HepG2 (cell line): ENCODE measurements at regions not wholly inside any gene's neighbourhood (a gene's known extent, or its start where the extent isn't known, plus 50 kb on each side); places are given as distances from the start of the nearest gene placed in this dataset.

Experiments
- NFIC ChIP-seq: IDR thresholded peaks from 2 replicates; pipeline ENCODE4 v1.6.1; 2012; ENCODE audit warnings: mild to moderate bottlenecking, low read length, inconsistent platforms
- PHB2 ChIP-seq: fragments of 450-650 bp; IDR thresholded peaks from 2 replicates; pipeline ENCODE4 v1.6.1; 2018; ENCODE audit not compliant: partially characterized antibody
- RAD21 ChIP-seq: fragments of 450-650 bp; formaldehyde crosslinking; IDR thresholded peaks from 2 replicates; pipeline ENCODE4 v1.5.0; 2020; ENCODE audit warnings: mild to moderate bottlenecking
- SIN3B ChIP-seq: fragments of 150-350 bp; IDR thresholded peaks from 2 replicates; pipeline ENCODE4 v1.6.1; 2014; ENCODE audit warnings: low read length
- SOX5 ChIP-seq: IDR thresholded peaks from 2 replicates; pipeline ENCODE4 v1.6.1; 2016; ENCODE audit warnings: borderline replicate concordance
- TFE3 ChIP-seq: IDR thresholded peaks from 2 replicates; pipeline ENCODE4 v1.6.1; 2016
- ZNF180 ChIP-seq: sonication (generic); formaldehyde crosslinking; IDR thresholded peaks from 2 replicates; pipeline ENCODE4 v1.4.0; 2020; ENCODE audit warnings: low read depth, missing genetic modification reagents, borderline replicate concordance
- ZNF24 ChIP-seq: fragments of 450-650 bp; IDR thresholded peaks from 2 replicates; pipeline ENCODE4 v1.6.1; 2017; ENCODE audit warnings: antibody characterized with exemption, mild to moderate bottlenecking

- TF ChIP-seq TFE3 (CRISPR knock-in tag) (no peak), SOX5 (CRISPR knock-in tag) (no peak), SIN3B (no peak), PHB2 (no peak), RAD21 (CRISPR knock-in tag) (no peak), ZNF180 (CRISPR knock-in tag) (no peak), ZNF24 (no peak), NFIC (no peak)
Measured at GRCh38 chr2:45184606-45185005, 175.4 kb upstream of the SIX2 start.
